Ovary (tissue), 3 donors: ENCODE measurements at regions not wholly inside any gene's neighbourhood (a gene's known extent, or its start where the extent isn't known, plus 50 kb on each side); places are given as distances from the start of the nearest gene placed in this dataset.

ENCODE experiments used
- EP300 ChIP-seq: sonication (generic); formaldehyde crosslinking; IDR thresholded peaks from one replicate; pipeline ENCODE4 v1.6.1; 2017; ENCODE audit warnings: antibody characterized with exemption
- POLR2A ChIP-seq: fragments of 450-650 bp; IDR thresholded peaks from one replicate; pipeline ENCODE4 v1.6.1; 2017; ENCODE audit warnings: antibody characterized with exemption, mild to moderate bottlenecking, moderate library complexity
- TF ChIP-seq, protein P1 (sequence below), 3 donors: fragments of 450-650 bp in 2 of 3; fragments of 200-600 bp in 1 of 3; IDR thresholded peaks; one replicate each; pipeline versions ENCODE4 v1.5.1 to v1.8.0; 2016 to 2022; ENCODE audit warnings: antibody characterized with exemption in 3 of 3, mild to moderate bottlenecking in 1 of 3
- donor health status: DM: no; HTN: no; CAD: no.

DNA sequence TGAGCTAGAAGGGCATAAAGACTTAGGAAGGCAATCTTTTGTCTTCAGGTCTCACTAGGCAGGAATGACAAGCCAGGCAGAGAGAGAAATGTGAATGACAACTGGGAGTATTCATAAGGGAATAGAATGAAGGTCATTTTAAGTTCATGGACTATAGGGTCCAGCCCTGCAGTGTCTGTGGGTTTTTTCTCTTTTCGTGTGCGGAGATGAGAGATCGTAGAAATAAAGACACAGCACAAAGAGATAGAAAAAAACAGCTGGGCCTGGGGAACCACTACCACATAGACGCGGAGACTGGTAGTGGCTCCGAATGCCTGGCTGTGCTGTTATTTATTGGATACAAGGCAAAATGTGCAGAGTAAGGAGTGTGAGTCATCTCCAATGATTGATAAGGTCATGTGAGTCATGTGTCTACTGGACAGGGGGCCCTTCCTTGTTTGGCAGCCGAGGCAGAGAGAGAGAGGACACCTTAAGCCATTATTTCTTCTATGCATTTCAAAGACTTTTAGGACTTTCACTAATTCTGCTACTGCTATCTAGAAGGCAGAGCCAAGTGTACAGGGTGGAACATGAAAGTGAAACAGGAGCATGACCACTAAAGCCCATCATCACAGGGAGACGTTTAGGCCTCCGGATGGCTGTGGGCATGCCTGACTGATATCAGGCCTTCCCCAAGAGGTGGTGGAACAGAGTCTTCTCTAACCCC lies 921.8 kb upstream of the PCDH10 start:
- TF ChIP-seq, protein P1, sequence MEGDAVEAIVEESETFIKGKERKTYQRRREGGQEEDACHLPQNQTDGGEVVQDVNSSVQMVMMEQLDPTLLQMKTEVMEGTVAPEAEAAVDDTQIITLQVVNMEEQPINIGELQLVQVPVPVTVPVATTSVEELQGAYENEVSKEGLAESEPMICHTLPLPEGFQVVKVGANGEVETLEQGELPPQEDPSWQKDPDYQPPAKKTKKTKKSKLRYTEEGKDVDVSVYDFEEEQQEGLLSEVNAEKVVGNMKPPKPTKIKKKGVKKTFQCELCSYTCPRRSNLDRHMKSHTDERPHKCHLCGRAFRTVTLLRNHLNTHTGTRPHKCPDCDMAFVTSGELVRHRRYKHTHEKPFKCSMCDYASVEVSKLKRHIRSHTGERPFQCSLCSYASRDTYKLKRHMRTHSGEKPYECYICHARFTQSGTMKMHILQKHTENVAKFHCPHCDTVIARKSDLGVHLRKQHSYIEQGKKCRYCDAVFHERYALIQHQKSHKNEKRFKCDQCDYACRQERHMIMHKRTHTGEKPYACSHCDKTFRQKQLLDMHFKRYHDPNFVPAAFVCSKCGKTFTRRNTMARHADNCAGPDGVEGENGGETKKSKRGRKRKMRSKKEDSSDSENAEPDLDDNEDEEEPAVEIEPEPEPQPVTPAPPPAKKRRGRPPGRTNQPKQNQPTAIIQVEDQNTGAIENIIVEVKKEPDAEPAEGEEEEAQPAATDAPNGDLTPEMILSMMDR (IDR thresholded peaks at IDR 0.05) = no peak
- TF ChIP-seq EP300 = no peak
- no peak for TF ChIP-seq POLR2A
